ENCODE measurements at regions not wholly inside any gene's neighbourhood (a gene's known extent, or its start where the extent isn't known, plus 50 kb on each side); places are given as distances from the start of the nearest gene placed in this dataset.
A peak's percentile ranks its signal among the peaks of the same experiment; 100 is the strongest.
"Not testable (repeated sequence)": the region's sequence is repeated elsewhere in the genome, so short reads cannot be mapped to it uniquely, and the experiment has no call there.

DNA sequence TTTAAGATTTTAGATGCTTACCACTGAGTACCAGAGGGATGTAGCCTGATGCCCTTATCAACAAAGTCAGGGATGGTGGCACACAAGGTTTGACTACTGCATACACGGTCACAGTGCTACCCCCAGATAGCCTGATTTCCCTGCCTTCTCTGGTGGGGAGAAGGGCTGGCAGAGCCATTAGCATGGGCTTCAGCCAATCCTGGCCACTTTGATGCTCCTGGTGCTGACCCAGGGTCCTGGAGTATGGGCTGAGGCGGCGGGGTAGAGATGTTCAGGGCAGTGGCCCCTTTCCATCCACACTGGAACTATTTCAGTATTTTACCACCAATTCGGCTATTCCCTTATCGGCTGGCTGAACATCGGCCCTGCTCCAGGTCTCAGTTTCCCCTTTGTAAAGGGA is 83.2 kb downstream of the POTEB3 start:
- not testable (repeated sequence) for DNase-seq

DNA sequence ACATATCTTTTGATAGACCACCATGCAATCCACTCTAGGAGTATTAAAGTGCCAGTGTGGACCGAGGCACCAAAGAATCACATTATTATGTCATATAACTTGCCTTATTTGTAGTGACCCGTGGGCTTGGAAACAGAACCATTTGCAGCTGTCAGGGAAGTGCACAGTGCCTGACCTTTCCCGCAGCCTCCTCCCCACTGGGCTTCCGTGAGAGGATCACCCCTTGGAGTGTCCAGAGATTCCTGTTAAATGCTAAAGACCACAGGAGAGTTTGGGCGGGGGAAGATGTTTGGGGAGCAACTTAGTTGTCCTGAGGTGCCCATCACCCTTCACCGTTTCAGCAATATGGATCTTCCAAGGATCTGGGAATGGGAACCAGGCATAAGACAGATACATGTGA is 84.4 kb downstream of the POTEB3 start:
- not testable (repeated sequence) for DNase-seq

DNA sequence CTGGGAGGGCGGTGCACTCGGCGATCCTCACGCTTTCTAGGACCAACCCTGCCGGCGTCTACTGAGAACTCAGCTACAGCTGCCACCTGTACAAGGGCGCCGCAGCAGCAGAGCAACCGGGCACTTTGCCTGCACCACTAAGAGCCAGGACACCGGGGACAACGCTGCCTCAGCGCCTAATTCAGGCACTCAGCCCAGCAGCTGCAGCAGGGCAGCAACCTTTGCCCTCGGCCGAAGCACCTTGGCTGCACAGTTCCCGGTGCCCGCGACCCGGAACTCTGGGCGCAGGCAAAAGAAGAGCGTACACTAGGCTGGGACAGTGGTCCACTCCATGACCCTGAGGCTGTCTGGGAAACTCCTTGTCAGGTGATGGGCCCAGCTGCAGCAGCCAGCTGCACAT is 85.7 kb downstream of the POTEB3 start:
- not testable (repeated sequence) for DNase-seq

DNA sequence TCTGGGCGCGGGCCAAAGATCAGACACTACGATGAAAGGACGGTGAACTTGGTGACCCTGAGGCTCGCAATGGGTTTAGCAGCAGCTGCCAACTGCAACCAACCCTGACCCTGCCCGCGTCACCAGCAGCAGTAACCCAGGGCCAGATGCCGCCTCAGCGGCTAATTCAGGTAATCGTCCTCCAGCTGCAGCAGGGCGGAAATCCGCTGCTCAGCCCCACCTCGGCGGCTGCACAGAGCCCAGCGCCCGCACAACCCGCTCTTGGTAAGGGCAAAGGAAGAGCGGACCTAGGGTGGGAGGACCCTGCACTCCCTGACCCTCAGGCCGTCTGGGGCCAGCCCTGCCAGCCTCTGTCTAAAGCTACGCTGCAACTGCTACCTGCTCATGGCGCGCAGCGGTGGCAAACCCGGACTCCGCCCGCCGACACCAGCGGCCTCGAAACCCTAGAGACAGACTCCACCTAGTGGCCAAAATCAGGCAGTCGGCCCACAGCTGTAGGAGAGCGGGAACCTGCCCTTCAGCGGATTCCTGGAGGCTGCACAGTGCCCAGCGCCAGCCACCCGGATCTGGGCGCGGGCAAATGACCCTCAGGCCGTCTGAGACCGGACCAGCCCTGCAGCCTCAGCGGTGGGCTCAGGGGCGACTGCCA is 87.5 kb downstream of the POTEB3 start:
- not testable (repeated sequence) for DNase-seq

DNA sequence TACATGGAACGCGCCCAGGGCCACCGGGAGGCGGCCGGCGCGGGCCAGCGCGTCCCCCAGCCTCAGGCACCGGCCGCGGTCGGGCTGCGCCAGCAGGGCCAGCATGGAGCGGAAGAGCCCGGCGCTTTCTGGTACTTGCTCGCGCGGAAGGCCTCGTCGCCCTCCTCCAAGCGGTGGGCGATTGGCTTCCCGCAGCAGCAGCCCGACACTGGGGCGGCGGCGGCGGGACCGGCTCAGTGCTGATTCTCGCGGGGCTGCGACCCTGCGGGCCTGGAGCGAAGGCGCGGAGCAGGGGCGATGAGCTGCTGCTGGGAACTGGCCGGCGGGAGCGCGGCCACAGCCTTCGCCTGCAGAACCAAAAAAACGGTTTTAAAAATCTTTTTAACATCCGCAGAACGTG is 95.3 kb downstream of the POTEB3 start:
- peak in 1 of 2 donors; percentile 0 for DNase-seq

DNA sequence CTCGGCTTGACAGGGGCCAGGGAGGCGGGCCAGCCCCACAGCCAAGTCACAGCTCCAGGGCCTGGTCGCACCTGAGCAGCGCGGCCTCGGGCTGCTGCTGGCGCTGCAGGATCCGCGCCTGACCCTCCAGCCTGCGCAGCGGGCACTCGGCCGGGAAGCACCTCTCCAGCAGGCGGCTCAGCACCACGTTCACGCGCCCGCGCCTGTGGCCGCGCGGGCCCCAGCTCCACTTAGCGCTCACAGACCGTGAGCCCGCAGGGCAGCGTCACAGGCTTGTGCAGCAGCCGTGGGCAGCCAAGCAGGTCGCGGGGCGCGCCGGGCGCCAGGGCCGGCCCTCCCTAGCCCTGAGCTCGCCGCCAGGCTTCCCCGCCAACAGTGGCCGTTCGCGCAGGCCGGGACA is 95.8 kb downstream of the POTEB3 start:
- DNase-seq = not testable (repeated sequence)

DNA sequence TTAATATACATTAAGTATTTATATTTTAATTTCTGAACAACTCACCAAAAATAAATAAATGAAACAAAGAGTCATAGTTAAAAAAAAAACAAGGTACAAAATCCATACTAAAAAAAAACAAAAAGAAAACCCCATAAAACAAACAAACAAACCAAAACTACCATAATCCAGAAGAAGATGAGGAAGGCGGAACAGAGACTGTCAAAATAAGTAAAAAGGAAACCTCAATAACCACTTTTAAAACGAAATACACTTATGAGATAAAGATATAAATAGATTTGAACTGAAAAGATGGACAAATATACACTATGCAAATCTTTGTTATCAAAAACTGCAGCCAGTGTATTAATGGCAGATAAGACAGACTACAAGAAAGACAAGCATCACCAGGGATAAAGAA is 103.3 kb downstream of the POTEB3 start:
- DNase-seq = not testable (repeated sequence)

DNA sequence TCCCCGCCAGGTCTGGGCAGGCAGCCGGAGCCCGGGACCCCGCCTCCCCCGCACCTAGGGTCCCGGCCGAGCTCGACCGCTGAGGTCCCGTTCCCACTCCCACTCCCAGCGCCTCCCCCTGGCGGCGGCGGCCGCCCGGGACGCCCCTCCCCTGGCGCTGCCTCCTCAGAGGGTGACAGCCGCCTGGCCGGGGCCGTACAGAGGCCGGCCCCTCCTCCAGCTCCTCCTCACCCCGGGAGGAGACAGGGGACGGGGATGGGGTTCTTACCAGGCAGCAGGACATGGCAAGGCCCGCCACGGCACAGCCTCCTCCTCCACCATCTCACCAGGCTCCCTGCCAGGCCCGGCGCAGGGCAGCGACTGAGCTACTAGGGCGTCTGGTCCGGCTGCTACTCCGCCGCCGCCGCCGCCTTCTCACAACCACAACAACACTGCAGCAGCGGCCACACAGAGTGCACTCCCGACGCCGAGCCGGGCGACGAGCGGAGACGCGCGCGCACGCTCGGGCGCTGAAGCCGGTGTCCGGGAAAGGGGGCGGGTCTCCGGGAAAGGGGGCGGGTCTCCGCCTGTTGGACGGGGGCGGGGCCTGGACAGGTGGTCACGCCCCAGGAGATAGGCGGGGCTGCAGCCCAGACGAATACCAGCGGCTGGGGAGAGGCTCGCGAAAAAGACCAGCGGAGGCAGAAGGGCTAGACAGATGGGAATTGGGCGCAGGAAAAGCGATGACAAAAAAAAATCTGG is 115.4 kb downstream of the POTEB3 start:
- DNase-seq = not testable (repeated sequence)

DNA sequence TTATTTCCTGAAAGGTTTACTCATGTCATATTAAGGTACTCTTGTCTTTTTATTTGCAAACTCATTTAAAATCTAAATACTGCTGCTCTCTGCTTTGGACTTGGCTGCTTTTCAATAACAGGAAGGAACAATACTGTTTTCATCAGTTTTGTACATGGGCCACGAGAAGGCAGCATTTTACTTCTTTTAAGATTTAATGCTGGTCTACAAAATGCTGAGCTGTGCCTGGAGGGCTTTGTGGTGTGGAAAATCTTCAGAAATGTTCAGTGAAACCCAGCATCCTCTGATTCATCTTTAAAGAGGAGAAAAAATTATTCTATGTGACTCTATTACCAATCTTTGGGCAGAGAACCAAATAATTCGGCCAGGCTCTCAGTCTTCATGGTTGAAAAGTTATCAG is 155.9 kb downstream of the POTEB3 start:
- not testable (repeated sequence) for DNase-seq

DNA sequence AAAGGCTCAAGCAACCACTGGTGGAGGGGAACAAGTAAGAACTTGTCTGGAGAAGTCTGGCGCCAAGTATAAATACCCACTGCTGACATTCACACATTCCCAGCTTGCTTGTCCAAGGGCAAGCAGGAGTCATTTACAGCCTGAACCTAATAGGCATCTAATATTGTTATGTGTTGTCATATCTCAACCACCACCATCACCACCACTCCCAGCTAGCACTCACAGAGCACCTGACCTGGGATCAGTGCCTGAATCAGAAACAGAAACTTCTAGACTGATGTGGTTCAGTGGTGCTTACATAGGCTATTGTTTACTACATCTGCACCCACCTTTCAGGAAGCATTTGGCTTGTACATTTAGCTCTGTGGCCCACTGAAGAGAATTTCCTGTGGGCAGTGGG is 157.1 kb downstream of the POTEB3 start:
- not testable (repeated sequence) for DNase-seq

DNA sequence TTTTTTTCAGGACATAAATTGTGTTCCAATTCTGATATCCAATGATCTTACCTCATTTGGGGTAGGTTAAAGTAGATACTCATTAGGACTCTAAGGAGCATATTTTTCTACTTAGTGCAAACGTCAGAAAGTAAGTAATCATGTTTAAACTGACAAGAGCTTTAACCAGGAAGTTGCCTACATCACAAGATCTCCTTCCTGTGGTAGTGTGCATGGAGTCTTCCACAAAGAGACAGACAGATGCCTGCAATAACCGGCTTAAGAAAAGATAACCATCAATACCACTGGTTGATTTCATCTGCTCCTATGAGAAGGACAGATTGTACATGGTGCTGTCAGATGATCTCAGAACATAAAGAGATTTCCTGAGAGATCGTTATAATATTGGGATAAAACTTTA is 160.0 kb downstream of the POTEB3 start:
- not testable (repeated sequence) for DNase-seq

DNA sequence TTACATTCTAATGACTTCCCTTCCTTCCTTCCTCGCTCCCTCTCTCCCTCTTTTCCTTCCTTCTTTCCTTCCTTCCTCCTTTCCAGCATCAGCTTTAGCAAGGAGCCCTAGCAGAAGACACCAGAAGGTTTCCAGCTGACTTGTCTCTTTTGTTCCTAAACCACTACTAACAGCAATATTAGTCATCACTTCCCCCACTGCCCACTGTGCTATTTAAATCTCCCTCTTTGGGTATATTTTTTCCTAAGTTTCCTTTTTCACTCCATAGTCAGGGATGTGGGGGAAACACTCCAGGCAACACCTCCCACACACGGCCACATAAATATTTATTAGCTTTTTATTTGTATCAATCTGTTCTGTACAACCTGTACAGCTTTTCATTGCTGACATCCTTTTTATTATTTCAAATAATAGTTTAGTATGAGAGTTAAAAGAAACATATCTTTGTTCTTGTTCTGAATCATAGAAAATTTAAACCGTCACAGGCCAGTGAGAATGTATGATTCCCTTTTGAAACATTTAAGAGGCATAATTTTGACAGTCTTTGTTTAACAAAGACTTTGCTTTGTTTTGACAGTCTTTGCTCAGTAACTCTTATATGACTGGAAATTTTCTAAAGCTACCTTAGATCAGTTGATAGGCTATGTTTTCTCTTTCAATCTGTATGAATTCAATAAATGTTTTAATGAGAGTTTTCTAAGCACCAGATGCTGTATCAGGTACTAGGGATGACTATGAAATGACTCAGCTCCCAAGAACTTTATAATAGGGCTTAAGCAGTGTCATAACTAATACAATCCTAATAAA is 167.9 kb downstream of the POTEB3 start:
- peak; percentile 64 to 78 for DNase-seq

DNA sequence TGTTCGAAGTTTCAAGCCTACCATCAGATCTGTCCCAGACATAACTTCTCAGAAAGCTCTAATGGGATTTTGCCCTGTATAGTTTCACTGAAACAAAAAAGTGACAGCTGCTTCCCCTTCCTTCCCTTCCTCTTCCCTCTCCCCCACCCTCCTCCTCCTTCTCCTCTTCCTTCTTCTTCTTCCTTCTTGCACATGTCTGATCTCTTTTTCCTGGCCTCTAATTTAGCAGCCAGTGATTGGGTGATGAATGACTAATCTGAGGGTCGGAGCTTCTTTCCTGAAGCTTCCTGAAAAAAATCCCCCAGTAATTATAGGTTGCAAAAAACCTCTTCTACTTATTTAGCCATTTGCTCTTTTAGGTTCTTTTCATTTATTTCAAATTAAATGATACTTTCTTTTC is 168.7 kb downstream of the POTEB3 start:
- DNase-seq = peak; percentile 16 to 19

DNA sequence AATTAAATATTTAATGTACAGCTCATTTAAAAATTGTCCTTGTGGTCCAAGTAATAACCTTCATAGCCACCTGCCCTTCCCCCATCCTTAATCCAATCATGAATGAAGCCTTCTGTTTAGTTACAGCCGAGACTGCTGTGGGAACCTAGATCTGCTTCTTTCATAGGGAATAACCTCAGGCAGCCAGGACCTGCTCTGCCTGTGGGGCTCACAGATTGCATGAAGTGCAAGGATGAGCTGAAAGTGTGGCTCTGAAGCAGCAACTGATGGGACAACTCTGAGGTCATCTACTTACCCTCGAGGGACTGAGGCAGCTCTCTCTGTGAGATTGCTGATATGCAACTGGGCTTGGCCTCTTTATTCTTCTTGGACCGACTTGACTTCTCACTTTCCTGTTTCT is 169.8 kb downstream of the POTEB3 start:
- DNase-seq = peak in 1 of 2 donors; percentile 8

DNA sequence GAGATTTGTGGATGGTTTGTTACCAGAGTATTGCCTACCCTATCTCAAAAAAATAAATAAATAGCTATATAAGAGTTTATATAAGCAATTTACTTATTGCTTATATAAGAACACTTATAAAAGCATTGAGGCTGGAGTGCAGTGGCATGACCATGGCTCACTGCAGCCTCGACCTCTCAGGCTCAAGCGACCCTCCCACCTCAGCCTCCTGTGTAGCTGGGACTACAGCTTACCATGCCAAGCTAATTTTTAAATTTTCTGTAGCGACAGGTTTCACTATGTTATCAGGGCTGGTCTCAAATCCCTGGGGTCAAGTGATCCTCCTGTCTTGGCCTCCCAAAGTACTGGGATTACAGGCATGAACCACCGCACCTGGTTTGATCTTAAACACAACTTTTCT is 170.6 kb downstream of the POTEB3 start:
- not testable (repeated sequence) for DNase-seq

DNA sequence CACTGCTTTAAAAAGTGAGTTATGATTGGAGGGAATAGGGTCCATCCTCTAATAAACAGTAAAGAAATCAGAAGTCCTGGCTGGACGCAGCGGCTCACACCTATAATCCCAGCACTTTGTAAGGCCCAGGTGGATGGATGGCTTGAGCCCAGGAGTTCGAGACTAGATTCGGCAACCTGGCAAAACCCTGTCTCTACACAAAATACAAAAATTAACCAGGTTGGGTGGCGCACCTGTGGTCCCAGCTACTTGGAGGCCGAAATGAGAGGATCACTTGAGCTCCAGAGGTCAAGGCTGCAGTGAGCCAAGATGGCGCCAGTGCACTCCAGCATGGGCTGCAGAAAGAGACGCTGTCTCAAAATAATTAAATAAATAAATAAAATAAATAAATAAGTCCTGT is 171.2 kb downstream of the POTEB3 start:
- DNase-seq = no peak

DNA sequence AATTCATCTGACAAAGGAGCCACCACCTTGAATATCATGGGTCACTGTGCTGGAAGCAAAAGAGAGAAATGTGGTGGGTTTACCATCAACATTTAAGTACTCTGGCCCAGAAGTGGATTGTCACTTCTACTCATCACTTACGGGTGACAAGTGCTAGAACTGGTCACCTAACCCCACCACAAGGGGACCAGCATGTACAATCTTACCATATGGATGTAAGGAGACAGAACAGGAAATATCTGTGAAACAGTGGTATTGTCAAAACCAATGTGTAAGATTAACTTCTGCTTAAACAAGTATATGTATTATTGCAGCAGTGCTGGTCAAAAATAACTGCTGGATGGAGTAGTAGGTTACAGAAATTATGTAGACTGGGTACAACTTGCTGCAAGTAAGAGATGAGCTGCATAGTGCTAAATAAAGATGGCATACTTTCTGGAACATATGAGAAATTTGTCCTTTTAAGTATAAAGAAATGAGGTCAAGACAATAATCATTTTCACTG is 171.8 kb downstream of the POTEB3 start:
- peak; percentile 44 to 62 for DNase-seq

DNA sequence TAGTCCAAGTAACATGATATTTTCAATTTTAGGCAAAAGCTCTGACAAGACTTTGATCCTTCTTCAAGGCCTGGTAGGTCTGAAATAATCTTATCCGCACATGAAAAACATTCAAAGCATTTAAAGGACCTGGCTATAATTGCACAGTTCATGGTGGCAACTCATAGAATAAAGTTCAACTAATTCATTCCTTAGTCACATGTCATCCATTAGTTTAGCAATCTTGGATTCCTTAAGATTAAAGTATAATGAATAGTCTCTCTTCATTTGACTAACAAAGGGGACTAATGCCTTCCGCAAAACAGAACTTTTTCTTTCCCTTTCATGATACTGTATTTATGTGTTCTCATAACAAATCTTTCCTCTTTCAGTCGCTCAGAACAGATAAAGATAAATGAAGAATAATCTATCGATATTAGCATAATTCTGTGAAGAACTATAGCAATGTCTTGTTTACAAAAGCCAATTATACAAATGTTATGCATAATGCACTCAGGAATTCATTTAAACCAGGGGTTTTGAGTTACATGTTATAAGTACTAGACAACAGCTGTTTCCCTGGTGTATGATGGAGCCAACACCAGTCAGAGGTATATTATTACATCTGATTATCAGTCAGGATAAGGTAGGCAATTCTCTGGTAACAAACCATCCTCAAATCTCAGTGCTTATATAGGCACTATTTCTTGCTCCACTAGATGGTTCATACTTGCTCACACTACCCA is 172.5 kb downstream of the POTEB3 start:
- DNase-seq = no peak

DNA sequence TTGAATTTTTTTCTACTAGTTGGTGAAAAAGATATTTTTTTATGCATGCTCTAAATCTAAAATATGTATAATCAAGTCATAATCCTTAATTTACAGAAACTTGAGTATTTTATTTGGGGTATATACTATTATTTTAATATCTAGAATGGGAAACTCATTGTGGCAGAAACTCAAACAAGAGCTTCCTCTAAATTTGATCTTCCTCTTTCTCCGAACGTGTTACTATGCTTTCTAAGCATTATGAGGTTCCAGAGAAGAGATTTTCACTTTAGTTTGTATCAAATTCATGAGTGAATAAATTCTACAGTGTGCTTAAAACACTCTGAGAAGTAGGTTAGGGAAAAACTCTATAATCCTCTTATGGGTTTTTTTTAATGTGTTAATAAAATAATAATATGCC is 173.1 kb downstream of the POTEB3 start:
- peak; percentile 41 to 63 for DNase-seq

DNA sequence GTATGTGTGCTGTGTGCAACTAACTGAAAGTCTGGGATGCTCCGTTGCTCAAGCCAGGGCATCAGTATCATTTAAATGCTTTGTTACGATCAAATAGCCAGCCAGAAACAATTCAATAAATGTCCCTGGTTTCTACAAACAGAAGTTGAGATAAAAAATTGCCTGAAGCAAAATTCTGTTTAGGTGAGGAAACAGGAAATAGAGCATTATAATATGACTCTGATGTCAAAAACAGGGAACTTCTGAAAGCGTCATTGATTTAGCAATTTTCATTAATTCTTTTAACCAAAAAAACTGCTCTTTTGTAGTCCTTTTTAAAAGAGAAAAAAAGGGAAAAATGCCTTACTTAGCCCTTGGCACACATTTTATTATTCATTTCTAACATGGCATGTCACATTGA is 174.7 kb downstream of the POTEB3 start:
- peak; percentile 47 to 80 for DNase-seq

DNA sequence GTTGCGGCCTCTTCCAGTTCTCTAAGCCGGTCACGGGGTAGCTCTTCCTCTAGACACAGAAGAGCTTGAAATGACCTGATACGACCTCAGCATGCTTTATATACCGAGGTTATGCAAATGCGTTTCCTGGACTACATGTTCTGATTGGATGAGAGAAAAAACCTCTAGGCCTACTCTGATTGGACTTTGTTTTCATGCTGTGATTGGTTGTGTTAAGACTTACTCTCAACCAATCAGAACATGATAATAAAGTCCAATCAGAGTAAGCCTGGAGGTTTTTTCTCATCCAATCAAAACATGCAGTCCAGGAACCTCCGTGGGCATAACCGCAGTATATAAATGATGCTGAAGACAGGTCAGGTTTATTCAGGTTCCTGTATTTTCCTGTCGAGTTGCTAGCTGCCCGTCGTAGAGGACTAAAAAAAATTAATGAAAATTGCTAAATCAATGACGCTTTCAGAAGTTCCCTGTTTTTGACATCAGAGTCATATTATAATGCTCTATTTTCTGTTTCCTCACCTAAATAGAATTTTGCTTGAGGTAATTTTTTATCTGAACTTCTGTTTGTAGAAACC is 177.4 kb downstream of the POTEB3 start:
- DNase-seq = peak; percentile 7 to 15

Measured in inflammatory macrophage (primary cell).